Peyer's patch (tissue), 4 donors: ENCODE measurements at regions not wholly inside any gene's neighbourhood (a gene's known extent, or its start where the extent isn't known, plus 50 kb on each side); places are given as distances from the start of the nearest gene placed in this dataset.

Experiments
- DNase-seq, 3 donors: peaks; one replicate each; pipeline ENCODE4 v3.0.0-alpha.2; 2017 to 2019
- H3K27ac ChIP-seq, 4 donors: fragments of 200-600 bp; sonication (generic); one replicate each; pipeline ENCODE4 v1.5.1; 2016 to 2019
- H3K27me3 ChIP-seq, 2 donors: fragments of 200-600 bp; sonication (generic); one replicate each; pipeline ENCODE4 v1.5.1; 2019
- H3K36me3 ChIP-seq, 3 donors: fragments of 200-600 bp; sonication (generic); one replicate each; pipeline ENCODE4 v1.5.1; 2016 to 2019
- H3K4me1 ChIP-seq, 4 donors: fragments of 200-600 bp; sonication (generic); one replicate each; pipeline ENCODE4 v1.5.1; 2016 to 2019
- H3K4me3 ChIP-seq, 4 donors: fragments of 200-600 bp; sonication (generic); 1 replicate in 3 of 4; 2 replicates in 1 of 4; pipeline ENCODE4 v1.5.1; 2016 to 2019; ENCODE audit warnings: mild to moderate bottlenecking in 1 of 4
- H3K9me3 ChIP-seq, 4 donors: fragments of 200-600 bp; sonication (generic); one replicate each; pipeline ENCODE4 v1.5.1; 2016 to 2019; ENCODE audit warnings: mild to moderate bottlenecking in 1 of 4
- POLR2A ChIP-seq, 2 donors: fragments of 450-650 bp; IDR thresholded peaks; one replicate each; pipeline ENCODE4 v1.5.1; 2017; ENCODE audit warnings: antibody characterized with exemption in 2 of 2, mild to moderate bottlenecking in 2 of 2, moderate library complexity in 2 of 2
- TF ChIP-seq, protein P1 (sequence below), 6 experiments: fragments of 450-650 bp in 4 of 6; fragments of 200-600 bp in 2 of 6; sonication (generic) in 1 of 6; IDR thresholded peaks; one replicate each; pipeline ENCODE4 v1.5.1; 2017 to 2019; ENCODE audit warnings: antibody characterized with exemption in 6 of 6, mild to moderate bottlenecking in 3 of 6, moderate library complexity in 1 of 6

DNA sequence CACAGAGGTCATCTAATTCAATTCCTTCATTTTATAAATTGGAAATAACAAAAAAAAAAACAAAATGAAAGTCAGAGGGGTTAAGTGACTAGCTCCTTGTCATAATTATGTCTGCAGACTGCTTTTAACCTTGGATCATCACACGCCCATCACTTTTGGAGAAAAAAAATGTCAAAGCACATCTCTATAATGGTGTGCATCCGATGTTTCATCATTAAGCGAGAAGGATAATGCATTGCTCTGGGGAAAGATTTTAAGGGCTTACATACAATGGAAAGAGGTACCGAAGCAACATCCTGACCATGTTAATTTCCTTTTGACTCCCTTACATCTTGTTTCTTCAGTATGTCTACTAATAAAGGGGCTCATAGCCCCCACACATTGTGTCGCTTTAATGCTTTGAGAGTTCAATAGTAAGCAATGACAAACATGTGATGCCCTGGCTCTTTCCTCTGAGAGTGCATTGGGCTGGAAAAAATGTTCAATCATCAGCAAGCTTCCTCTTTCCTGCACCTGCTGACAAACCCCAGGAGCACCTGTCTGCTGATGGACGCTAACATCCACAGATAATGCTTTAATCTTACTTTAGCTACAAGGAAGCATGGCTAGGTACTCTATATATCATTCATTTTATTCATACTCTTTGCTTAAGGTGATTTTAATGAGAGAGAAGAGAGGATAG, 242.2 kb downstream of the SMARCA2 start:
- H3K4me1 ChIP-seq: no peaks in the 10 kb centered on the region
- H3K27me3 ChIP-seq: no peaks in the 10 kb centered on the region
- no peak overlapping the region for H3K4me3 ChIP-seq
- H3K27ac ChIP-seq: no peak overlapping the region
- DNase-seq: peak in 2 of 3 donors; percentile 51 to 52
- TF ChIP-seq, protein P1, sequence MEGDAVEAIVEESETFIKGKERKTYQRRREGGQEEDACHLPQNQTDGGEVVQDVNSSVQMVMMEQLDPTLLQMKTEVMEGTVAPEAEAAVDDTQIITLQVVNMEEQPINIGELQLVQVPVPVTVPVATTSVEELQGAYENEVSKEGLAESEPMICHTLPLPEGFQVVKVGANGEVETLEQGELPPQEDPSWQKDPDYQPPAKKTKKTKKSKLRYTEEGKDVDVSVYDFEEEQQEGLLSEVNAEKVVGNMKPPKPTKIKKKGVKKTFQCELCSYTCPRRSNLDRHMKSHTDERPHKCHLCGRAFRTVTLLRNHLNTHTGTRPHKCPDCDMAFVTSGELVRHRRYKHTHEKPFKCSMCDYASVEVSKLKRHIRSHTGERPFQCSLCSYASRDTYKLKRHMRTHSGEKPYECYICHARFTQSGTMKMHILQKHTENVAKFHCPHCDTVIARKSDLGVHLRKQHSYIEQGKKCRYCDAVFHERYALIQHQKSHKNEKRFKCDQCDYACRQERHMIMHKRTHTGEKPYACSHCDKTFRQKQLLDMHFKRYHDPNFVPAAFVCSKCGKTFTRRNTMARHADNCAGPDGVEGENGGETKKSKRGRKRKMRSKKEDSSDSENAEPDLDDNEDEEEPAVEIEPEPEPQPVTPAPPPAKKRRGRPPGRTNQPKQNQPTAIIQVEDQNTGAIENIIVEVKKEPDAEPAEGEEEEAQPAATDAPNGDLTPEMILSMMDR (IDR thresholded peaks at IDR 0.05): no peak
- TF ChIP-seq POLR2A (IDR thresholded peaks at IDR 0.05): no peak
- no peaks in the 10 kb centered on the region for H3K9me3 ChIP-seq
- H3K36me3 ChIP-seq: no peaks in the 10 kb centered on the region

DNA sequence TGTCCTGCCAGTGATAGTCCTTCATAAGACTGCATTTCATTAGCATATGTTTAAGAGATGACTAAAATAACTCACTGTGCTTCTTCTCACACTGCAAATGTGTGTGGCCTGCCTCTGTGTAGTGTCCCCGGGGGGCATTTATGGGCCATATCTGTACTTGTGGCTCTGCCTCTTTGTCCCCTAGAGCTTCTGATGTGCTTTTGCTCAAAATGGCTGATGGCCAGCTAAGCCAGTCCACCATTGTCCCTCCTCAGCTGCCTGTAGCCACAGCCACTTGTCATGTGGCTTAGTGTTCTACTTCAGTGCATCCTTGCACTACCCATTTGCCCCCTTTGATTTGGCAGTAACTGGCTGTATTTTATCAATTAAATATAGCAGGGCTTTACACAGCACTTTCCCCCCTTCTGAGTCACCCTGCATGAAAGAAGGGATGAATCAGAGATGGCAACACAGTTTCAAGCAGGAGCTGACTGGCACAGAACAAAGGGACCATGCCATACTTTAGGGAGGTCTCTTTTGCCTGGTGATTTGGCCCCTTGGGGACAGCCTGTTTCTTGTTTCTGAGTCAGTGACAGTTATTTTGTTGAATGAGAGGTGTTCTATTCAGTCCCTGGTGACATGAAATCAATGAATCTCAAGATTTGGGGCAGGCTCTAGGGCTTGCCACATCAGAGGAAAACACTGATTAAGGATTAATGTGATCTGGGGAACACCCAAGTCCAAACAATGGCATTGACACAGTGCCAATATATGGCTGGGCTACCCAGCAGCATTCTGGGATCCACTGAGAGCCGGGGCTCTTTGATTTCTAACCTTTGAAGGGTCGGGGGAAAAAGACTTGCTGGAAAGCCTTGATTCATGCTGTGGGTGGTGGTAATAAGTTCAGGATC, 245.5 kb downstream of the SMARCA2 start:
- Histone ChIP-seq H3K4me1 (no peaks in the 10 kb centered on the region), H3K4me3 (no peak overlapping the region), H3K36me3 (no peaks in the 10 kb centered on the region), H3K9me3 (no peaks in the 10 kb centered on the region), H3K27ac (no peak overlapping the region), H3K27me3 (no peaks in the 10 kb centered on the region)
- no peak for TF ChIP-seq POLR2A (IDR thresholded peaks at IDR 0.05)
- TF ChIP-seq, protein P1 (IDR thresholded peaks at IDR 0.05): no peak
- no peak for DNase-seq

DNA sequence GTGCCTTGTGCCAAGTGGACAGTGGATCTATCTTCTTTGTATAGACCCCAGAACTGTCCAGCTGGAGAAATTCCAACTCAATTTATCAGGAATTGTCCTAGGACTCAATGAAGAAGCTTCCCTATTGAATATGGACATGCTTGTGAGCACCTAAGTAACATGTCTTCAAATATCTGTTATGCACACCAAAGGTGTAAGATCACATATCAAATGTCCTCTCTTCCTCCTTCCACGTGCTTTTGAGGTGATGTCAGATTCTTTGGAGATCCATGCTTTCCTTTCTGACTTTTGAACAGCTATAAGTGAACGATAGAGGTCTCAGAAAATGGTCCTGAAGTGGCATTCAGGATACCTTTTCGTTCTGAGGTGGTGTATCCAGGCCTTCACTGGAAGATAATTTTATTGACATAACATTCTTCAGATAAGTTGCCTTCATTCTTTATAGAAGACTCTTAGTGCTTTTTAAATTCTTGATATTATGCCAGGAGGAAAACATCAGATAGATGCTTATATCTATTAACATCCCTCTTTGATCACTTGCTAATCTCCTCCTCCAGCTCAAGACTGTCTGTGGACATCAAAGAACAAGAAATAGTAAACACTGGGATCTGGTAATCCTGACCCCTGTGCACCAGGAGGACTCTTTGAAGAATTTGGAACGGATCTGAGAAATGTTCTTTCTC, 246.4 kb downstream of the SMARCA2 start:
- Histone ChIP-seq H3K27ac (no peak overlapping the region), H3K4me1 (no peaks in the 10 kb centered on the region), H3K36me3 (no peaks in the 10 kb centered on the region), H3K4me3 (no peak overlapping the region), H3K27me3 (no peaks in the 10 kb centered on the region), H3K9me3 (no peaks in the 10 kb centered on the region)
- no peak for DNase-seq
- TF ChIP-seq, protein P1 (IDR thresholded peaks at IDR 0.05): no peak

DNA sequence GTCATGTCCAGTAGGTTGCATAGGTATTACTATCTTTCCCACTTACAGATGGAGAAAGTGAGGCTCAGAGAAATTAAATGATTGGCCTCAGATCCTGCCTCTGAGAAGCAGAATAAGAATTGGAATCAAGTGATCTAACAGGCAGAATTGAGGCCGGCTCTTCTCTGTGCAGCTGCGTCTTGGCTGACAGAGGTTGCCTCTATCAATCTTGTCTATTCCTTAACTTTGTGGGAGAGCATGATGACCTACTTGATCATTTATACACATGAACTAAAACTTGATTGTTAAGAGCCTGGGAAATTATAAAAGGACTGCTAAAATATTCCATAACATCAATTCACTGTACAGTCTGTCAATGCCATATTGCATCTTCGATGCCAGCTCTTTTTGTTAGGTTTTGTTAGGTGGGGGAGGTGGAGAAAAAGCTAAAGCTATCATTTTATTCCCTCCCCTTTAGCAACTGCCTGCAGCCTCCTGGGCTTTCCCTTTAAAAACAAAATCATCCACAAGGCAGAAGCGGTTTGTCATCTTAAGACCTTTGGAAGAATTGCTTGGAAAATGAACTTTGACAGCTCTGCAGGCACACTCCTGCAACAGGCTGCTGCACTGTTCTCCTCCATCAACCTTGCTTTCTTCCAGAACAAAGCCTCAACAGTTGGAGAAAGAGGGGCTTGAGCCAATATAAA, 247.4 kb downstream of the SMARCA2 start:
- Histone ChIP-seq H3K27me3 (no peaks in the 10 kb centered on the region), H3K4me3 (no peak overlapping the region), H3K36me3 (no peaks in the 10 kb centered on the region), H3K27ac (no peak overlapping the region), H3K9me3 (no peaks in the 10 kb centered on the region), H3K4me1 (no peaks in the 10 kb centered on the region)
- no peak for DNase-seq
- TF ChIP-seq, protein P1 (IDR thresholded peaks at IDR 0.05): no peak
- no peak for TF ChIP-seq POLR2A (IDR thresholded peaks at IDR 0.05)

DNA sequence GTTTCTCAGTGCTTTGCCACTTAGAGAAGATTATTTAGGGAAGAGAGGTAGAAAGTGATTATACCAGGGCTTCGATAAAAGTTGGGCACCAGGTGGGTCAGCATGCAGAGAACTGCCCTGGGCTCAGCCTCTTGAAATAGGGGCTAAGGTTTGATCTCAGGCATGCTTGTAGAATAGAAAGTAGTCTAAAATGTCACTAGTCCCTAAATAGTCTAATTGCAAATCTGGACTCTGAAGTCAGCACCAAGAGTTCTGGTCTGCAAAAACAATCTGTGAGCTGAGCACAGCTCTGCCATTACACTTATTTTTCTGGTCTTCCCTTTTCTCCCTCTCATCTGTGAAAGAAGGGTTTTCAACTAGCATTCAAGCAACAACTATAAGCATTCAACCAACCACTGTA, 248.0 kb downstream of the SMARCA2 start:
- TF ChIP-seq POLR2A (IDR thresholded peaks at IDR 0.05): no peak
- TF ChIP-seq, protein P1 (IDR thresholded peaks at IDR 0.05): no peak

More for the DNA sequence above, 248.0 kb downstream of the SMARCA2 start:
- Histone ChIP-seq H3K4me3 (no peak overlapping the region), H3K4me1 (no peaks in the 10 kb centered on the region), H3K27me3 (no peaks in the 10 kb centered on the region), H3K27ac (no peak overlapping the region), H3K36me3 (no peaks in the 10 kb centered on the region), H3K9me3 (no peaks in the 10 kb centered on the region)
- DNase-seq: no peak
